GM23248 (cell line): ENCODE measurements at regions not wholly inside any gene's neighbourhood (a gene's known extent, or its start where the extent isn't known, plus 50 kb on each side); places are given as distances from the start of the nearest gene placed in this dataset.

Source experiments
- EZH2 ChIP-seq: fragments of 200-600 bp; sonication (generic); IDR thresholded peaks from 2 replicates; pipeline ENCODE4 v1.6.1; 2018; ENCODE audit warnings: antibody characterized with exemption, mild to moderate bottlenecking; ENCODE audit not compliant: insufficient read depth, poor library complexity, severe bottlenecking
- EZH2phosphoT487 ChIP-seq: fragments of 200-600 bp; sonication (generic); IDR thresholded peaks from 2 replicates; pipeline ENCODE4 v1.6.1; 2018; ENCODE audit warnings: antibody characterized with exemption, moderate library complexity, mild to moderate bottlenecking, low read depth; ENCODE audit not compliant: insufficient read depth

GRCh38 chr9:102642651-102643050, 352.5 kb upstream of the CYLC2 start:
- TF ChIP-seq EZH2 (no peak), EZH2phosphoT487 (no peak)
